NCI-H187 treated with DMSO at 0.1 percent for 48 hours (cell line): ENCODE measurements at regions not wholly inside any gene's neighbourhood (a gene's known extent, or its start where the extent isn't known, plus 50 kb on each side); places are given as distances from the start of the nearest gene placed in this dataset.
"Not testable (repeated sequence)": the region's sequence is repeated elsewhere in the genome, so short reads cannot be mapped to it uniquely, and the experiment has no call there.

Experiments used
- DNase-seq: peaks from one replicate; lab custom pipeline; 2025; lab: John Stamatoyannopoulos, UW

GRCh38 chr4:10276152-10276551 lies 159.6 kb upstream of the WDR1 start:
- no peak for DNase-seq

GRCh38 chr4:10275696-10276095 lies 159.1 kb upstream of the WDR1 start:
- no peak for DNase-seq

GRCh38 chr4:10273030-10273429 lies 156.4 kb upstream of the WDR1 start:
- DNase-seq, result no peak

GRCh38 chr4:10272511-10272910 lies 155.9 kb upstream of the WDR1 start:
- no peak for DNase-seq

- DNase-seq, result no peak
Observed at GRCh38 chr4:10267066-10267465, 150.5 kb upstream of the WDR1 start.

GRCh38 chr4:10260777-10261176 lies 144.2 kb upstream of the WDR1 start:
- DNase-seq, result no peak

DNA sequence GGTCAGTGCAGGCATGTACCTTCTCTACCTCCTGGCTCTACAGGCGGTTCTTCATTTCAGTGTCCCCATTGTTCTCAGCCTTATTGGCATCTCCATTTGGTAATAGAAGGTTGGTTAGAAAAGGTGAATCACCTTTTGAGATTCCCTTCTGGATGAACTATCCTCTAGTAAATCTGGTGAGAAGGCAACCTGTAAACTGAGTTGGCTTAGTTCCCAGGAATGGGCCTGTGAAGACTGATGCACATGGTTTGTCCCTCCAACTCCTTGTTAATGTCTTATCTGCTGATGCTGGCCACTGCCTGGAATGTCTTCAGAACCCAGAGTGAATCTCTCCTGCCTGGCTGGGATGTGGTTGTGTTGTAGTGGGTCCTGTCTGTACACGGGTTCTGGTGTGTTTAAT lies 143.4 kb upstream of the WDR1 start:
- DNase-seq, result no peak

DNA sequence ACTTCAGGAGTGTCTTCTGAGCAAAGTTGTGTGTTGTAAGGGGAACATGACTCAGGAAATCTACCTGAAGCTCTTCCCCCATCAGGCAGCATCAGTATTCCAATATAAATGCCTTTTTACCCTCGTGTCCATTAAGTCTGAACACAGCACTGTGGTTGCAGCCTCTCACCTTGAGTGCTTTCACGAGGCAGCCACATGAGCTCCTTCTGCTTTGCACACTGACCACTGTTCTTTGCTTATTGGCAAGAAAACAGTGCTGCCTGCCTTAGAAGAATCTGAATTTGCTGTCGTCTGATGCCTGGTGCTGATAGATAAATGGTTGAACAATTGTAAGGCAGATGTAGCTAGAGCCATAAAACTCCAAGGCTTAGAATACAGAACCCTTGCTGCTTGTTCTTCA lies 139.6 kb upstream of the WDR1 start:
- DNase-seq, result no peak

- no peak for DNase-seq
Observed at GRCh38 chr4:10253765-10254164, 137.2 kb upstream of the WDR1 start.

DNA sequence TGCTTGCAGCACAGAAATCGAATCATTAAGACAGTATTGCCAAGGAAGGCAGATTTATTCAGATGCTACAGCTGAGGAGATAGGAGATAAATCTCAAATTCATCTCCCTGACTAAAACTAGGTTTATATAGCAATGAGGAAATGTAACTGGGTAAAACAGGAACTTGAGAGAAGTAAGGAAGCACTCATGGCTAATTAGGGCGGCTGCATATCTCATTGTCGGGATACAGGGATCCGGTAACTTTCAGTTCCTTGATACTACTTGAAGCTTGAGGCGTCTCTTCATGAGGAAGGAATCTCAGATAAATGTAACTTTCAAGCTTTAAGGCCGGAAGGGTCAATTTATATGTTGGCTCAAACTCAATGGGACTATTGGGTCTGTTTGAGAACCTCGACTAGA lies 129.2 kb upstream of the WDR1 start:
- DNase-seq, result no peak

DNA sequence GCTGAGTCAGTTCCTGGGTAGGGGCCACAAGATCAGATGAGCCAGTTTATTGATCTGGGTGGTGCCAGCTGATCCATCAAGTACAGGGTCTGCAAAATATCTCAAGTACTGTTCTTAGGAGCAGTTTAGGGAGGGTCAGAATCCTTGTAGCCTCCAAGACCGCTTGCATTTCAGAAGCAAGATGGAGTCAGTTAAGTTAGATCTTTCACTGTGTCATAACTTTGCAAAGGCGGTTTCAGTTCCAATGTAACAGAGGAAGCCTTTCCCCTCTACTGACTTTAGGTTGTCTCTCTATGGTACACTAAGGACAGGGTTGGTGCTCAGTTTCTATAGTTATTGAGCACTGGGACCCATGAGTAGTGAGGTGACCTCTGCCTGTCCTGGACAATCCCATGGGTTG lies 127.3 kb upstream of the WDR1 start:
- no peak for DNase-seq

DNA sequence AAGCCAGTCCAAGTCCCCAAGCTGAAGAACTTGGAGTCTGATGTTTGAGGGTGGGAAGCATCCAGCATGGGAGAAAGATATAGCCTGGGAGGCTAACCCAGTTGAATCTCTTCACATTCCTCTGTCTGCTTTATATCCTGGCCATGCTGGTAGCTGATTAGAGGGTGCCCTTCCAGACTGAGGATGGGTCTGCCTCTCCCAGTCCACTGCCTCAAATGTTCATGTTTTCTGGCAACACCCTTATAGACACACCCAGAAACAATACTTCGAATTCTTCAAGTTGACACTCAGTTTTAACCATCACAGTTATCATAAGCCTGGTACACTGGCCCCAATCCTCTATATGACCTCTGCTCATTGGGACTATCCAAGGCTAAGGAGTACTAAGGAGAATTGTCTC lies 124.1 kb upstream of the WDR1 start:
- DNase-seq, result no peak

DNA sequence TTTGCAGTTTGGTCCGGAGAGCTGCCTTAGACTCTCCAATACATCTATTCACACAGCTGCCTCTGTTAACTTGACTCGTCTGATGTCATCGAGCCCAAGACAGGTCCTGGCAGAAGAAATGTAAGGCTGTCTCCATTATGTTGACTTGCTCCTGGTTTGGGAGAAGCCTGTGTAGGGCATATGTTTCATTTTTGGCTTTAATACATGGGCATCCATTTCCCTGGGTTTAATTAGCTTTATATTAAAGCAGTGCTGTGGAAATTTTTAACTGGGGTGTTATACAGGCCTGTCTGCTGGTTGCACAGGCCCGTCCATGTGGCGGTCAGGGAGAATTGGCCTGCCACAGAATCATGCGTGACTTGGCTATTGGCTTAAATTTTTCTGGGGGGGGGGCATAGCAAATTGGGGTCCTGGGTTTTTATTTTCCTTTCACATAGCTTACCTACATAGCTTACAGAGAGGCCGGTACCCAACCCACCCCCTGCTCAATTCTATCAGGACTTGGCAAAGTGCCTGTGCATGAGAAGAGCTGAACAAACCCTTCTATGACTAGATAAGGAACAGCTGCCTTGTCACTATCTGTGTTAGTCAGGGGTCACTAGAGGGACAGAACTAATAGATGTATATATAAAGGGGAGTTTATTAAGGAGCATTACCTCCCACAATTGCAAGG lies 123.5 kb upstream of the WDR1 start:
- no peak for DNase-seq

GRCh38 chr4:10237131-10237530 lies 120.5 kb upstream of the WDR1 start:
- DNase-seq, result no peak

- no peak for DNase-seq
Observed at GRCh38 chr4:10232114-10232513, 115.5 kb upstream of the WDR1 start.

- no peak for DNase-seq
Observed at GRCh38 chr4:10226756-10227155, 110.2 kb upstream of the WDR1 start.

DNA sequence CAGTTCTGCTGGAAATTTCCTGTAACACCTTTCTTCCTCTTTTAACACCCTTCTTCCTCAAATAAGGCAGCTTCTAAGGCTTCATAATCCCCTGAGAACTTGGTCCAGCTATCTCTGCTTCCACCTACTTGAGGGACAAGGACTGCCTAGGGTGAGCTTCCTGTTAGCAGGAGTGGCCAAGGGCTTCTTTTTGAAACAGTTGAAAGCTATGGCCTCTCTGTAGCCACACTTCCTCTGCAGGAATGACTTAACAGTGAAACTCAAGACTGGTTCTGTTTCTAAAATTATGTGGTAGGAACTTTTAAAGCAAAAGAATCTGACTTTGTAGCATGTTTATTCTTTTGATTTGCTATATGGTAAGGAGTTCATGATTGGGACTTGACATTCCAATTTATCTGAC lies 108.5 kb upstream of the WDR1 start:
- DNase-seq, result no peak

DNA sequence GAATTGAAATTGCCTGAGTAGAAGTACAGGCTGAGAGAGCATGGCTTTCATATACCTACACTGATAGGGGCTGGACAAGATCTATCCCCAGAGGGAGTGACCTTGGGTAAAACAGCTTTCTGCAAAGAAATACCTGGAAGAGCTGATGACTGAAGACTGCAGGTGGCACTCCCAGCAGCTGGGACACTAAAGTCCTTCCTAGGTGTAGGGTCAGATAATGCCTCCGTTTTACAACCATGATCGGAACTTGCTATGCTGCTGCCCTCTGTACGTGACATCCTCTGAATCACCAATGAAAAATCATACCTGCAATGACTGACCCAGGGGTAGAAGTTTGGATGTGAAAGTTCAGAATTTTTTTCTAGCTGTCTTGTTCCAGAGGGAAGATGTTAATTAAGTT lies 107.2 kb upstream of the WDR1 start:
- no peak for DNase-seq

DNA sequence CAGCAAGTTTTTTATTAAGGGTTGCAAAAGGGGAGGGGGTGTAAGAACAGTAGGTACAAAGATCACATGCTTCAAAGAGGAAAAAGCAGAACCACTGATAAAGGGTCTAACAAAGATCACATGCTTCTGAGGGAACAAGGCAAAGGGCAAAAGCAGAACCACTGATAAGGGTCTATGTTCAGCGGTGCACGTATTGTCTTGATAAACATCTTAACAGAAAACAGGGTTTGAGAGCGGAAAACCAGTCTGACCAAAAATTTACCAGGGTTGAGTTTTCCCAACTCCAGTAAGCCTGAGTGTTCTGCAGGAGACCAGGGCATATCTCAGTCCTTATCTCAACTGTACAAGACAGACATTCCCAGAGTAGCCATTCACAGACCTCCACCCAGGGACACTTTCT lies 96.9 kb upstream of the WDR1 start:
- DNase-seq, result not testable (repeated sequence)

- no peak for DNase-seq
Observed at GRCh38 chr4:10212901-10213300, 96.3 kb upstream of the WDR1 start.

DNA sequence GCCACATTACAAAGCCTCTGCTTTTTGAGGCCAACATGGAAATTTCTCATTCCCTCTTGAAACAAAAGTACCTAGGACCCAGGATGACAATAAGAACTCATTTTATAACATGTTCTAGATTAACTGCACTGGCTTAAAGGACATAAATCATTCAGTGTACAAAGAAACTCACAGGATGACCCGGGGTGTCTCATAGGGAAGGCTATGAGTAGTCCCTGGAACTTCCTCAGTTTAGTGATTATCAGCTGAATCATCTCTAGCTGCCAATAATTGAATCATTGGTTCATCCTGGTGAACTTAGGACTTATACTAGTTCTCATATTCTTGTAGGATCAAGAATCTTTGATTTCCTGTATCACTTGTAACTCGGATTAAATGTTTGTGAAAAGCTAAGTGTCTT lies 95.8 kb upstream of the WDR1 start:
- no peak for DNase-seq

GRCh38 chr4:10207116-10207515 lies 90.5 kb upstream of the WDR1 start:
- DNase-seq, result no peak

DNA sequence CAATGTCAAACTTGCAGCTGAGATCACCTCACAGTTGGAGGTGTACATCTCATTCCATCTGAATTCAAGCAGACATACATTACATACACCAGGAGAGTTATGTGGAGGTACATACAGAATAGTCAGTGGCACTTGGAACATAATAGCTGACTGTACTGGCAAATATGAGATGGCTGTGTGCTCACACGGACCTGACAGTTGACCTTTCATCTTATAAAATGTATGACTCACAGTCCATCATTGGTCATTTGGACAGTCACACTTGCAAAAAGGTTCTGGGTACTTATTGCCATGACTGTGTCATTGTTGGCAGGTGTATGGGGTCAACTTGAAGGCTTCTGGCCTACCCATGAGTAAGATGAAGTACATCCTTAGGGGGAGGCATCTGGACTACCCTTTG lies 88.6 kb upstream of the WDR1 start:
- no peak for DNase-seq

DNA sequence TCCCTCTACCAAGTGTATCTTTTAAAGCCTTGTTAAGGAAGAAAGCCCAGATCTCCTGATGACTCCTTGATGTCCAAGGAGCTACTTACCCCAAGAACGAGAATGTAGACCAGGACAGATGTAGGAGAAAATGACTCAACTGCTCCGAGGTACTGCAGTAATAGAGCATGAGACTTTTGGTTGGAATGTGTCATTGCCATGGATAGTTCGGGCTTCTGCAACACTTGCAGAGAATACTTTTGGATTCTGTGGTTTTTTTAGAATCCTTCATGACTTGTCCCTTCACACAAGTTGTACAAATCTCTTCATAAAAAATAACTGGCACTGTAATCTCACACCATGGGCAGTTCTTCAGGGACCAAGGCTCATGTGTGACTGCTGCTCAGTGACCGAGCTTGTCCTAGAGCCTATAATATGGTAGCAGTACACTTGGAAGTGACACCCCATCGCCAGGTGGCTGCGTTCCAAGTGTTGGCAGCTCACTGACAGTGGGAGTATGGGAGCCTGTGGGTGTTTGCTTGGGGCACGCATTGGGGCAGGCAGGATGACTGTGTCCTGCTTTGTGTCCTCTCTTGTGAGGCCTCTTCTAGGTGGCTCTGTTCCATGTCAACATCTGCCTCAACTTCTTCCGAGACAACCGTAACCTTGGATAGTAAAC lies 87.9 kb upstream of the WDR1 start:
- no peak for DNase-seq
